GM23248 (cell line): ENCODE measurements at regions not wholly inside any gene's neighbourhood (a gene's known extent, or its start where the extent isn't known, plus 50 kb on each side); places are given as distances from the start of the nearest gene placed in this dataset.
"Not testable (repeated sequence)": the region's sequence is repeated elsewhere in the genome, so short reads cannot be mapped to it uniquely, and the experiment has no call there.

Source experiments
- DNase-seq: peaks from one replicate; pipeline ENCODE4 v3.0.0-alpha.2; 2015
- H2AFZ ChIP-seq: fragments of 200-600 bp; sonication (generic); 2 replicates; pipeline ENCODE4 v1.6.1; 2016; ENCODE audit warnings: antibody characterized with exemption
- H3F3A ChIP-seq: fragments of 200-600 bp; sonication (generic); 2 replicates; pipeline ENCODE4 v1.6.1; 2016; ENCODE audit warnings: mild to moderate bottlenecking, antibody characterized with exemption, mixed run types; ENCODE audit not compliant: insufficient read depth
- H3K27ac ChIP-seq: fragments of 200-600 bp; sonication (generic); 2 replicates; pipeline ENCODE4 v1.5.1; 2016; ENCODE audit warnings: mild to moderate bottlenecking
- H3K27me3 ChIP-seq: fragments of 200-600 bp; sonication (generic); replicated peaks from 2 replicates; pipeline ENCODE4 v1.6.1; 2016; ENCODE audit warnings: mild to moderate bottlenecking; ENCODE audit not compliant: insufficient read depth
- H3K36me3 ChIP-seq: fragments of 200-600 bp; sonication (generic); 2 replicates; pipeline ENCODE4 v1.6.1; 2016; ENCODE audit warnings: low read depth, mild to moderate bottlenecking
- H3K4me1 ChIP-seq: fragments of 200-600 bp; sonication (generic); 2 replicates; pipeline ENCODE4 v1.6.1; 2016; ENCODE audit warnings: mild to moderate bottlenecking; ENCODE audit not compliant: insufficient read depth
- H3K4me2 ChIP-seq: fragments of 200-600 bp; sonication (generic); one replicate; pipeline ENCODE4 v1.6.1; 2016; ENCODE audit warnings: mild to moderate bottlenecking; ENCODE audit not compliant: unreplicated experiment
- H3K4me3 ChIP-seq: fragments of 200-600 bp; sonication (generic); 2 replicates; pipeline ENCODE4 v1.5.1; 2016; ENCODE audit warnings: mild to moderate bottlenecking
- H3K79me2 ChIP-seq: fragments of 200-600 bp; sonication (generic); 2 replicates; pipeline ENCODE4 v1.6.1; 2016; ENCODE audit warnings: mild to moderate bottlenecking; ENCODE audit not compliant: insufficient read depth
- H3K9ac ChIP-seq: fragments of 200-600 bp; sonication (generic); 2 replicates; pipeline ENCODE4 v1.6.1; 2016; ENCODE audit warnings: mild to moderate bottlenecking
- H3K9me2 ChIP-seq: fragments of 200-600 bp; sonication (generic); 2 replicates; pipeline ENCODE4 v1.6.1; 2016; ENCODE audit warnings: mixed run types, mild to moderate bottlenecking, moderate library complexity; ENCODE audit not compliant: insufficient read depth
- H3K9me3 ChIP-seq: fragments of 200-600 bp; sonication (generic); one replicate; pipeline ENCODE4 v1.6.1; 2017; ENCODE audit warnings: low read depth
- H4K20me1 ChIP-seq: fragments of 200-600 bp; sonication (generic); 2 replicates; pipeline ENCODE4 v1.6.0; 2016; ENCODE audit not compliant: insufficient read depth
- EZH2 ChIP-seq: fragments of 200-600 bp; sonication (generic); IDR thresholded peaks from 2 replicates; pipeline ENCODE4 v1.6.1; 2018; ENCODE audit warnings: antibody characterized with exemption, mild to moderate bottlenecking; ENCODE audit not compliant: insufficient read depth, poor library complexity, severe bottlenecking
- EZH2phosphoT487 ChIP-seq: fragments of 200-600 bp; sonication (generic); IDR thresholded peaks from 2 replicates; pipeline ENCODE4 v1.6.1; 2018; ENCODE audit warnings: antibody characterized with exemption, moderate library complexity, mild to moderate bottlenecking, low read depth; ENCODE audit not compliant: insufficient read depth
- WGBS, 2 experiments: methylation state at CpG; one replicate each; pipeline ENCODE4 v1.1.6; 2015 to 2017; ENCODE audit warnings: low lambda C conversion rate in 2 of 2, low coverage in 1 of 2; ENCODE audit errors: missing lambda C conversion rate in 2 of 2; 5-methylcytosine and 5-hydroxymethylcytosine counted together
- in situ Hi-C: fragments of 300-500 bp; cut with MboI; formaldehyde crosslinking; loops from 2 replicates; pipeline ENCODE4 v1.15.0; 2020

- Histone ChIP-seq H3K9me3 (no peaks in the 10 kb centered on the region), H2AFZ (no peak overlapping the region), H3K27ac (no peak overlapping the region), H3K4me1 (no peaks in the 10 kb centered on the region), H3F3A (no peaks in the 10 kb centered on the region), H3K36me3 (no peaks in the 10 kb centered on the region), H3K79me2 (no peaks in the 10 kb centered on the region), H3K4me3 (no peak overlapping the region), H3K4me2 (no peak overlapping the region), H3K9me2 (no peaks in the 10 kb centered on the region), H3K9ac (no peak overlapping the region), H3K27me3 (no peaks in the 10 kb centered on the region), H4K20me1 (no peaks in the 10 kb centered on the region)
- WGBS, 2 experiments, result 25 to 41% methylated on average over 5 of the region's 5 CpGs
- TF ChIP-seq EZH2 (no peak), EZH2phosphoT487 (no peak)
- in situ Hi-C loops, result no loop called here
- no peak for DNase-seq
These were observed 399.0 kb downstream of the CCSER2 start for GRCh38 chr10:84727398-84727797.

- H3K4me3 ChIP-seq, H3F3A ChIP-seq, DNase-seq, H3K36me3 ChIP-seq, in situ Hi-C loops, H3K9me3 ChIP-seq, H3K9ac ChIP-seq, H3K4me1 ChIP-seq, H4K20me1 ChIP-seq, H3K27me3 ChIP-seq, H3K79me2 ChIP-seq, H3K4me2 ChIP-seq, H2AFZ ChIP-seq, H3K9me2 ChIP-seq, H3K27ac ChIP-seq: not testable (repeated sequence)
- WGBS, 2 experiments, result 11 to 16% methylated on average over 9 of the region's 9 CpGs
These were observed 410.7 kb downstream of the CCSER2 start for GRCh38 chr10:84739126-84739525.

GRCh38 chr10:84739641-84740040 lies 411.3 kb downstream of the CCSER2 start:
- no peak overlapping the region for H3K9ac ChIP-seq
- H3K27ac ChIP-seq, result no peak overlapping the region
- no peaks in the 10 kb centered on the region for H3F3A ChIP-seq
- no peaks in the 10 kb centered on the region for H3K27me3 ChIP-seq
- no peaks in the 10 kb centered on the region for H3K9me3 ChIP-seq
- in situ Hi-C loops, result no loop called here
- no peaks in the 10 kb centered on the region for H3K36me3 ChIP-seq
- DNase-seq, result no peak
- no peak for TF ChIP-seq EZH2phosphoT487
- no peak overlapping the region for H2AFZ ChIP-seq
- no peak overlapping the region for H3K4me3 ChIP-seq
- no peaks in the 10 kb centered on the region for H3K79me2 ChIP-seq
- H3K9me2 ChIP-seq, result 0 out of 2 replicates have a peak, but pooled peaks cover 1% of the 10 kb centered on the region
- no peaks in the 10 kb centered on the region for H3K4me1 ChIP-seq
- H4K20me1 ChIP-seq, result no peaks in the 10 kb centered on the region
- WGBS, 2 experiments, result 29 to 37% methylated on average over 1 of the region's 1 CpG
- H3K4me2 ChIP-seq, result no peak overlapping the region

DNA sequence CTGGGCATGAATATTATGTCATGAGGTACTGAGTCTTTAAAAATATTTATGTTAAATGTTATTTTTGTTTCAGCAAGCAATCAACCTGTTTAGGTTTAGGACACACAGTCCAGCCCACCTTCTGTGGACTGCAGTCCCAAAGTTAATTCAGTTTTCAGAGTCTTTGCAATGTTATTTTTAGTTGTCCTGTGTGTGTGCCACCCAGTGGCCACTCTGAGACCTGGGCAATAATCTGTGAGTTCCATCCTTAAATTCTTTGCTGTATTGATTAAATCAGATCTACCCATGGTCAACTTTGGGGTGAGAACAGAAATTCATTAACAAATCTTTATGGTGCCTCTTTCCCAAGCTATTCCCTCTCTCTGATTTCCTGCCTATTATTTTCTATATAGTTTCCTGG lies 415.1 kb downstream of the CCSER2 start:
- no peaks in the 10 kb centered on the region for H4K20me1 ChIP-seq

GRCh38 chr10:84755311-84755710 lies 426.9 kb downstream of the CCSER2 start:
- TF ChIP-seq EZH2phosphoT487, result no peak
- TF ChIP-seq EZH2, result no peak
- Histone ChIP-seq H3K36me3 (no peaks in the 10 kb centered on the region), H2AFZ (no peak overlapping the region), H3K27ac (no peak overlapping the region), H3K4me3 (no peak overlapping the region), H3K27me3 (no peaks in the 10 kb centered on the region), H3K4me2 (no peak overlapping the region), H3K9ac (no peak overlapping the region), H4K20me1 (no peaks in the 10 kb centered on the region), H3K9me3 (no peaks in the 10 kb centered on the region), H3K79me2 (no peaks in the 10 kb centered on the region), H3K4me1 (no peaks in the 10 kb centered on the region), H3K9me2 (no peaks in the 10 kb centered on the region), H3F3A (no peaks in the 10 kb centered on the region)
- DNase-seq, result no peak
- in situ Hi-C loops, result no loop called here
- 25 to 26% methylated on average over 7 of the region's 7 CpGs for WGBS, 2 experiments

More for the DNA sequence above, 415.1 kb downstream of the CCSER2 start:
- H3K27ac ChIP-seq, result no peak overlapping the region
- H2AFZ ChIP-seq, result no peak overlapping the region
- no peaks in the 10 kb centered on the region for H3K27me3 ChIP-seq
- no peaks in the 10 kb centered on the region for H3K36me3 ChIP-seq
- no peaks in the 10 kb centered on the region for H3K4me1 ChIP-seq
- H3K9me2 ChIP-seq, result no peaks in the 10 kb centered on the region
- no peaks in the 10 kb centered on the region for H3F3A ChIP-seq
- H3K9ac ChIP-seq, result no peak overlapping the region
- no peaks in the 10 kb centered on the region for H3K9me3 ChIP-seq
- in situ Hi-C loops, result no loop called here
- TF ChIP-seq EZH2, result no peak
- TF ChIP-seq EZH2phosphoT487, result no peak
- no peak overlapping the region for H3K4me3 ChIP-seq
- no peak overlapping the region for H3K4me2 ChIP-seq
- no peaks in the 10 kb centered on the region for H3K79me2 ChIP-seq
- DNase-seq, result peak; percentile 2

DNA sequence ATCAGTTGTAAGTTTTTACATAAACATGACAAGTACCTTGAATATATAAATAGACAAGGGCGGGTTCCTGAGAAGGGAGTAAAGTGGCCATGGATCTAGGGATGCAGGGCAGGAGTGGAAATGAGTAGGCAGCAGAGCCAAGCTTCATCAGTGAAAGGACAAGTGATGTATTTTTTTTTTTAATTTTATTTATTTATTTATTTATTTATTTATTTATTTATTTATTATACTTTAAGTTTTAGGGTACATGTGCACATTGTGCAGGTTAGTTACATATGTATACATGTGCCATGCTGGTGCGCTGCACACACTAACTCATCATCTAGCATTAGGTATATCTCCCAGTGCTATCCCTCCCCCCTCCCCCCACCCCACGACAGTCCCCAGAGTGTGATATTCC lies 428.3 kb downstream of the CCSER2 start:
- H3K27me3 ChIP-seq, H3K9ac ChIP-seq, H3F3A ChIP-seq, H3K36me3 ChIP-seq, H3K9me3 ChIP-seq, H3K4me2 ChIP-seq, H3K27ac ChIP-seq, H3K79me2 ChIP-seq, H3K4me3 ChIP-seq, H2AFZ ChIP-seq, in situ Hi-C loops, H3K9me2 ChIP-seq, H3K4me1 ChIP-seq, H4K20me1 ChIP-seq, DNase-seq: not testable (repeated sequence)
- 63 to 64% methylated on average over 2 to 3 of the region's 3 CpGs for WGBS, 2 experiments

DNA sequence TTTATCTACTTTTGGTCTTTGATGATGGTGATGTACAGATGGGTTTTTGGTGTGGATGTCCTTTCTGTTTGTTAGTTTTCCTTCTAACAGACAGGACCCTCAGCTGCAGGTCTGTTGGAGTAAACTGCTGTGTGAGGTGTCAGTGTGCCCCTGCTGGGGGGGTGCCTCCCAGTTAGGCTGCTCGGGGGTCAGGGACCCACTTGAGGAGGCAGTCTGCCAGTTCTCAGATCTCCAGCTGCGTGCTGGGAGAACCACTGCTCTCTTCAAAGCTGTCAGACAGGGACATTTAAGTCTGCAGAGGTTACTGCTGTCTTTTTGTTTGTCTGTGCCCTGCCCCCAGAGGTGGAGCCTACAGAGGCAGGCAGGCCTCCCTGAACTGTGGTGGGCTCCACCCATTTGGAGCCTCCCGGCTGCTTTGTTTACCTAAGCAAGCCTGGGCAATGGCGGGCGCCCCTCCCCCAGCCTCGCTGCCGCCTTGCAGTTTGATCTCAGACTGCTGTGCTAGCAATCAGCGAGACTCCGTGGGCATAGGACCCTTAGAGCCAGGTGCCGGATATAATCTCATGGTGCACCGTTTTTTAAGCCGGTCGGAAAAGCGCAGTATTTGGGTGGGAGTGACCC lies 433.7 kb downstream of the CCSER2 start:
- H3K4me2 ChIP-seq, in situ Hi-C loops, H3K9me2 ChIP-seq, H2AFZ ChIP-seq, H3K4me3 ChIP-seq, H3K9ac ChIP-seq, H3K27me3 ChIP-seq, H4K20me1 ChIP-seq, DNase-seq, H3K4me1 ChIP-seq, H3K27ac ChIP-seq, H3K9me3 ChIP-seq, H3F3A ChIP-seq, H3K36me3 ChIP-seq, H3K79me2 ChIP-seq: not testable (repeated sequence)
- WGBS, 2 experiments, result 27 to 30% methylated on average over 12 to 13 of the region's 14 CpGs
